GM12878 (cell line): ENCODE measurements at regions not wholly inside any gene's neighbourhood (a gene's known extent, or its start where the extent isn't known, plus 50 kb on each side); places are given as distances from the start of the nearest gene placed in this dataset.

Experiments used
- ASH2L ChIP-seq: fragments of 300-600, 200-600 bp; sonication (generic); IDR thresholded peaks from 2 replicates; pipeline ENCODE4 v1.6.1; 2017; ENCODE audit warnings: low read depth, mild to moderate bottlenecking, borderline replicate concordance
- EGR1 ChIP-seq, 2 experiments: IDR thresholded peaks; 1 replicate in 1 of 2; 2 replicates in 1 of 2; pipeline ENCODE4 v1.6.1; 2011 to 2012; ENCODE audit warnings: low read depth in 2 of 2, low read length in 2 of 2, borderline replicate concordance in 1 of 2, mild to moderate bottlenecking in 1 of 2, moderate library complexity in 1 of 2
- TBL1XR1 ChIP-seq: IDR thresholded peaks from 2 replicates; pipeline ENCODE4 v1.6.1; 2012; ENCODE audit warnings: low read depth, low read length, improper control_type of control experiment
- ZBTB11 ChIP-seq: fragments of 450-650 bp; formaldehyde crosslinking; IDR thresholded peaks from 2 replicates; pipeline ENCODE4 v1.5.0; 2022; ENCODE audit warnings: mild to moderate bottlenecking, missing genetic modification characterization
- TF ChIP-seq, protein P1 (sequence below): fragments of 450-650 bp; IDR thresholded peaks from 2 replicates; pipeline ENCODE4 v1.6.1; 2017; ENCODE audit warnings: mild to moderate bottlenecking, moderate library complexity
- TF ChIP-seq, protein P2 (sequence below), 3 experiments: IDR thresholded peaks in 2 of 3; conservative IDR thresholded peaks in 1 of 3; 2 replicates each; pipeline ENCODE4 v1.5.1; 2011; ENCODE audit warnings: low read depth in 3 of 3, low read length in 3 of 3, mild to moderate bottlenecking in 3 of 3, control low read depth in 2 of 3, moderate library complexity in 2 of 3, inconsistent platforms in 1 of 3, mixed read lengths in 1 of 3; ENCODE audit not compliant: control insufficient read depth in 2 of 3, insufficient read depth in 1 of 3; ENCODE audit errors: extremely low read depth in 1 of 3
- TF ChIP-seq, protein P3 (sequence below): fragments of 450-650 bp; IDR thresholded peaks from 2 replicates; pipeline ENCODE4 v1.6.1; 2017; ENCODE audit warnings: mild to moderate bottlenecking, low read depth, inconsistent platforms; ENCODE audit not compliant: poor library complexity, severe bottlenecking

DNA sequence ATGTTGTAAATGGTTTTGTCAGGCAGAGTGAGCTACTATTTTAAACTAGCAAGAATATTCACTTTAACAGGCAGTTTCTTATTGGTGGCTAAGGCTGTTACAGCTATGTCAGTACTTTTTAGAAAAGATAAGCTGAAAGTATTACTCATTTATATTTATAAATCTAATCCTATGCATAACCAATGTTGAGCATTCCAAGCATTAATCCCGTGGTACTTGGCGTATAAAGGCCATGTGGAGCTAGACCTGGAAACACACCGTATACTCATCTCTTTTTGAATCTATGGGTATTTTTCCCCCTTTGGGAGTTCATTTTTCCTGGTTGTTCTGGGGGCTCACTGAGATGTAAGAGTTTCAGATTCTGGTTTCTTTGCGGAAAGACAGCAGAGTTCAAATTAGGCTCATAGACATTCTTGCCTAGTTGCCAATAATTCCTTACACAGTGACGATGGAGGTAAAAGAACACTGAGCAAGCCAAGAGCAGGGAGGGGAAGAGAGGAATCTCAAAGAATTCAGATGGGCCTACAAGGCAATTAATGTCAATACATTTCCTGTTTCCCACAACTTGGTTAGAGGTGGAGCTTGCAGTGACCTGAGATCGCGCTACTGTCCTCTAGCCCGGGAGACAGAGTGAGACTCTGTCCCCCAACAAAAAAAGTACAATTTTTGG lies 211.5 kb downstream of the SOX4 start:
- TF ChIP-seq TBL1XR1 (no peak), ASH2L (no peak), EGR1 (IDR thresholded peaks at IDR 0.05; ENCODE audit: borderline replicate concordance in 1 of 2, low read depth in 2 of 2, low read length in 2 of 2) (no peak), ZBTB11 (CRISPR knock-in tag) (no peak)
- TF ChIP-seq, protein P1, sequence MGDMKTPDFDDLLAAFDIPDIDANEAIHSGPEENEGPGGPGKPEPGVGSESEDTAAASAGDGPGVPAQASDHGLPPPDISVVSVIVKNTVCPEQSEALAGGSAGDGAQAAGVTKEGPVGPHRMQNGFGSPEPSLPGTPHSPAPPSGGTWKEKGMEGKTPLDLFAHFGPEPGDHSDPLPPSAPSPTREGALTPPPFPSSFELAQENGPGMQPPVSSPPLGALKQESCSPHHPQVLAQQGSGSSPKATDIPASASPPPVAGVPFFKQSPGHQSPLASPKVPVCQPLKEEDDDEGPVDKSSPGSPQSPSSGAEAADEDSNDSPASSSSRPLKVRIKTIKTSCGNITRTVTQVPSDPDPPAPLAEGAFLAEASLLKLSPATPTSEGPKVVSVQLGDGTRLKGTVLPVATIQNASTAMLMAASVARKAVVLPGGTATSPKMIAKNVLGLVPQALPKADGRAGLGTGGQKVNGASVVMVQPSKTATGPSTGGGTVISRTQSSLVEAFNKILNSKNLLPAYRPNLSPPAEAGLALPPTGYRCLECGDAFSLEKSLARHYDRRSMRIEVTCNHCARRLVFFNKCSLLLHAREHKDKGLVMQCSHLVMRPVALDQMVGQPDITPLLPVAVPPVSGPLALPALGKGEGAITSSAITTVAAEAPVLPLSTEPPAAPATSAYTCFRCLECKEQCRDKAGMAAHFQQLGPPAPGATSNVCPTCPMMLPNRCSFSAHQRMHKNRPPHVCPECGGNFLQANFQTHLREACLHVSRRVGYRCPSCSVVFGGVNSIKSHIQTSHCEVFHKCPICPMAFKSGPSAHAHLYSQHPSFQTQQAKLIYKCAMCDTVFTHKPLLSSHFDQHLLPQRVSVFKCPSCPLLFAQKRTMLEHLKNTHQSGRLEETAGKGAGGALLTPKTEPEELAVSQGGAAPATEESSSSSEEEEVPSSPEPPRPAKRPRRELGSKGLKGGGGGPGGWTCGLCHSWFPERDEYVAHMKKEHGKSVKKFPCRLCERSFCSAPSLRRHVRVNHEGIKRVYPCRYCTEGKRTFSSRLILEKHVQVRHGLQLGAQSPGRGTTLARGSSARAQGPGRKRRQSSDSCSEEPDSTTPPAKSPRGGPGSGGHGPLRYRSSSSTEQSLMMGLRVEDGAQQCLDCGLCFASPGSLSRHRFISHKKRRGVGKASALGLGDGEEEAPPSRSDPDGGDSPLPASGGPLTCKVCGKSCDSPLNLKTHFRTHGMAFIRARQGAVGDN, result no peak
- TF ChIP-seq, protein P2, sequence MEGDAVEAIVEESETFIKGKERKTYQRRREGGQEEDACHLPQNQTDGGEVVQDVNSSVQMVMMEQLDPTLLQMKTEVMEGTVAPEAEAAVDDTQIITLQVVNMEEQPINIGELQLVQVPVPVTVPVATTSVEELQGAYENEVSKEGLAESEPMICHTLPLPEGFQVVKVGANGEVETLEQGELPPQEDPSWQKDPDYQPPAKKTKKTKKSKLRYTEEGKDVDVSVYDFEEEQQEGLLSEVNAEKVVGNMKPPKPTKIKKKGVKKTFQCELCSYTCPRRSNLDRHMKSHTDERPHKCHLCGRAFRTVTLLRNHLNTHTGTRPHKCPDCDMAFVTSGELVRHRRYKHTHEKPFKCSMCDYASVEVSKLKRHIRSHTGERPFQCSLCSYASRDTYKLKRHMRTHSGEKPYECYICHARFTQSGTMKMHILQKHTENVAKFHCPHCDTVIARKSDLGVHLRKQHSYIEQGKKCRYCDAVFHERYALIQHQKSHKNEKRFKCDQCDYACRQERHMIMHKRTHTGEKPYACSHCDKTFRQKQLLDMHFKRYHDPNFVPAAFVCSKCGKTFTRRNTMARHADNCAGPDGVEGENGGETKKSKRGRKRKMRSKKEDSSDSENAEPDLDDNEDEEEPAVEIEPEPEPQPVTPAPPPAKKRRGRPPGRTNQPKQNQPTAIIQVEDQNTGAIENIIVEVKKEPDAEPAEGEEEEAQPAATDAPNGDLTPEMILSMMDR (IDR thresholded peaks at IDR 0.05 in 2 of 3, conservative IDR thresholded peaks at IDR 0.05 in 1 of 3; ENCODE audit: control insufficient read depth in 2 of 3, extremely low read depth in 1 of 3, insufficient read depth in 1 of 3, low read depth in 3 of 3, low read length in 3 of 3), result no peak
- TF ChIP-seq, protein P3, sequence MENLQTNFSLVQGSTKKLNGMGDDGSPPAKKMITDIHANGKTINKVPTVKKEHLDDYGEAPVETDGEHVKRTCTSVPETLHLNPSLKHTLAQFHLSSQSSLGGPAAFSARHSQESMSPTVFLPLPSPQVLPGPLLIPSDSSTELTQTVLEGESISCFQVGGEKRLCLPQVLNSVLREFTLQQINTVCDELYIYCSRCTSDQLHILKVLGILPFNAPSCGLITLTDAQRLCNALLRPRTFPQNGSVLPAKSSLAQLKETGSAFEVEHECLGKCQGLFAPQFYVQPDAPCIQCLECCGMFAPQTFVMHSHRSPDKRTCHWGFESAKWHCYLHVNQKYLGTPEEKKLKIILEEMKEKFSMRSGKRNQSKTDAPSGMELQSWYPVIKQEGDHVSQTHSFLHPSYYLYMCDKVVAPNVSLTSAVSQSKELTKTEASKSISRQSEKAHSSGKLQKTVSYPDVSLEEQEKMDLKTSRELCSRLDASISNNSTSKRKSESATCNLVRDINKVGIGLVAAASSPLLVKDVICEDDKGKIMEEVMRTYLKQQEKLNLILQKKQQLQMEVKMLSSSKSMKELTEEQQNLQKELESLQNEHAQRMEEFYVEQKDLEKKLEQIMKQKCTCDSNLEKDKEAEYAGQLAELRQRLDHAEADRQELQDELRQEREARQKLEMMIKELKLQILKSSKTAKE, result no peak
